ENCODE measurements at regions not wholly inside any gene's neighbourhood (a gene's known extent, or its start where the extent isn't known, plus 50 kb on each side); places are given as distances from the start of the nearest gene placed in this dataset.
"Not testable (repeated sequence)": the region's sequence is repeated elsewhere in the genome, so short reads cannot be mapped to it uniquely, and the experiment has no call there.

GRCh38 chr2:142827170-142827569 lies 50.3 kb upstream of the KYNU start:
- in situ Hi-C loops (cut with MboI; ENCODE audit: low sequenced_read_pairs): no loop called here

- in situ Hi-C loops (cut with MboI; ENCODE audit: low sequenced_read_pairs): no loop called here
These were observed 51.6 kb upstream of the KYNU start for GRCh38 chr2:142825861-142826260.

- in situ Hi-C loops (cut with MboI; ENCODE audit: low sequenced_read_pairs): no loop called here
These were observed 52.7 kb upstream of the KYNU start for GRCh38 chr2:142824756-142825155.

- in situ Hi-C loops (cut with MboI; ENCODE audit: low sequenced_read_pairs): no loop called here
These were observed 55.3 kb upstream of the KYNU start for GRCh38 chr2:142822190-142822589.

GRCh38 chr2:142819411-142819810 lies 58.1 kb upstream of the KYNU start:
- in situ Hi-C loops (cut with MboI; ENCODE audit: low sequenced_read_pairs): no loop called here

- in situ Hi-C loops (cut with MboI; ENCODE audit: low sequenced_read_pairs): no loop called here
These were observed 62.1 kb upstream of the KYNU start for GRCh38 chr2:142815375-142815774.

GRCh38 chr2:142813830-142814829 lies 63.3 kb upstream of the KYNU start:
- in situ Hi-C loops (cut with MboI; ENCODE audit: low sequenced_read_pairs): no loop called here

GRCh38 chr2:142811644-142812043 lies 65.8 kb upstream of the KYNU start:
- in situ Hi-C loops (cut with MboI; ENCODE audit: low sequenced_read_pairs): not testable (repeated sequence)

- in situ Hi-C loops (cut with MboI; ENCODE audit: low sequenced_read_pairs): no loop called here
These were observed 72.2 kb upstream of the KYNU start for GRCh38 chr2:142805244-142805643.

- in situ Hi-C loops (cut with MboI; ENCODE audit: low sequenced_read_pairs): no loop called here
These were observed 74.3 kb upstream of the KYNU start for GRCh38 chr2:142803158-142803557.

GRCh38 chr2:142796588-142796987 lies 80.9 kb upstream of the KYNU start:
- in situ Hi-C loops (cut with MboI; ENCODE audit: low sequenced_read_pairs): no loop called here

- in situ Hi-C loops (cut with MboI; ENCODE audit: low sequenced_read_pairs): no loop called here
These were observed 81.3 kb upstream of the KYNU start for GRCh38 chr2:142796161-142796560.

- in situ Hi-C loops (cut with MboI; ENCODE audit: low sequenced_read_pairs): no loop called here
These were observed 82.6 kb upstream of the KYNU start for GRCh38 chr2:142794850-142795249.

GRCh38 chr2:142792328-142792727 lies 85.1 kb upstream of the KYNU start:
- in situ Hi-C loops (cut with MboI; ENCODE audit: low sequenced_read_pairs): not testable (repeated sequence)

GRCh38 chr2:142791335-142791734 lies 86.1 kb upstream of the KYNU start:
- in situ Hi-C loops (cut with MboI; ENCODE audit: low sequenced_read_pairs): no loop called here

GRCh38 chr2:142786918-142787702 lies 90.4 kb upstream of the KYNU start:
- in situ Hi-C loops (cut with MboI; ENCODE audit: low sequenced_read_pairs): no loop called here

GRCh38 chr2:142782942-142783443 lies 94.5 kb upstream of the KYNU start:
- in situ Hi-C loops (cut with MboI; ENCODE audit: low sequenced_read_pairs): no loop called here

- in situ Hi-C loops (cut with MboI; ENCODE audit: low sequenced_read_pairs): no loop called here
These were observed 96.3 kb upstream of the KYNU start for GRCh38 chr2:142781146-142781545.

- in situ Hi-C loops (cut with MboI; ENCODE audit: low sequenced_read_pairs): no loop called here
These were observed 99.2 kb upstream of the KYNU start for GRCh38 chr2:142778289-142778688.

GRCh38 chr2:142777742-142778141 lies 99.7 kb upstream of the KYNU start:
- in situ Hi-C loops (cut with MboI; ENCODE audit: low sequenced_read_pairs): no loop called here

GRCh38 chr2:142769761-142770160 lies 107.7 kb upstream of the KYNU start:
- in situ Hi-C loops (cut with MboI; ENCODE audit: low sequenced_read_pairs): no loop called here

- in situ Hi-C loops (cut with MboI; ENCODE audit: low sequenced_read_pairs): no loop called here
These were observed 109.6 kb upstream of the KYNU start for GRCh38 chr2:142767847-142768246.
